SHP77 treated with DMSO at 0.1 percent for 48 hours (cell line): ENCODE measurements at regions not wholly inside any gene's neighbourhood (a gene's known extent, or its start where the extent isn't known, plus 50 kb on each side); places are given as distances from the start of the nearest gene placed in this dataset.
A peak's percentile ranks its signal among the peaks of the same experiment; 100 is the strongest.
"Not testable (repeated sequence)": the region's sequence is repeated elsewhere in the genome, so short reads cannot be mapped to it uniquely, and the experiment has no call there.

ENCODE experiments used
- DNase-seq: peaks from one replicate; lab custom pipeline; 2025; lab: John Stamatoyannopoulos, UW

- DNase-seq, result no peak
Measured at GRCh38 chr9:22650145-22650544, 203.5 kb downstream of the DMRTA1 start.

DNA sequence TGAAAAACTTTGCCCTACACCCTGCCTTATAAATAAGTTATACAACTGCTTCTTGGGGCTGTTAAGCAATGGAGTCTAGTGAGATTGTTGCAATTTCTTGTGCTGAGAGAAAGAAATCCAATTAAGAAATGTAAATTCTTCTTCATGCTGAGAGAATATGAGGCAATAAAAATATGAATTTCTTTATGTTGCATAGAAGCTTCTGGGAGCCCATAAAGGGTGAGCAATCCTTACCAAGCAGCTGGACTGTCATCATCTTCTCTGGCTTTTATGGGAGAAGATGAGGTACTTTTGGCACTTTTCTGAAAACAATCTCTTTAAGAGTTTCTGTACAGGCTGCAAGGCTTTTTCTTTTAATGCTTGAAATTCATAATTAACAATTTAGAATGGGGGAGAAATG is 204.3 kb downstream of the DMRTA1 start:
- no peak for DNase-seq

DNA sequence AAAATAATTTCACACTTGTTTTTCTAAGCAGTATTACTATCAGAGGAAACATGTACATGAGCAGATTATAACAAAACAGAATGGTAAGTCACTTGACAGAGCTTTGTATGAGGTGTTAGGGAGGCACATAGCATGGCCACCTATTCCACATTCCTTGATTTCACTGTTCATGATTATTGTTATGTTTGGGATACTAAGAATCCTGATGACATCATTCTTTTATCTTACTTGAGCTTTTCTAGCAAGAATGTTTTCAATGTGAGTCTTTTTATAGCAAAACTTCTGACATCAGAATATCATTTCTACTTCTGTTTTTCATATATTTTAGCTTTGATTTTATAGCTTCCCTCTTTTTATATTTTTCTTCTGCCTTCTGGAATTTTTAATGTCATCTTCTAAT is 208.2 kb downstream of the DMRTA1 start:
- no peak for DNase-seq

- no peak for DNase-seq
Measured at GRCh38 chr9:22657713-22658112, 211.1 kb downstream of the DMRTA1 start.

DNA sequence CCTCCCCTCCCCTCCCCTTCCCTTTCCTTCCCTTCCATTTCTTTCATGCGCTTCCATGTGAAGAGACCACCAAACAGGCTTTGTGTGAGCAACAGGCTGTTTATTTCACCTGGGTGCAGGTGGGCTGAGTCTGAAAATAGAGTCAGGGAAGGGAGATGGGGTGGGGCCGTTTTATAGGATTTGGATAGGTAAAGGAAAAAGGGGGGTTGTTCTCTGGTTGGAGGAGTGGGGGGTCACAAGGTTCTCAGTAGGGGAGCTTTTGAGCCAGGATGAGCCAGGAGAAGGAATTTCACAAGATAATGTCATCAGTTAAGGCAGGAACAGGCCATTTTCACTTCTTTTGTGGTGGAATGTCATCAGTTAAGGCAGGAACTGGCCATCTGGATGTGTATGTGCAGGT is 211.9 kb downstream of the DMRTA1 start:
- not testable (repeated sequence) for DNase-seq

DNA sequence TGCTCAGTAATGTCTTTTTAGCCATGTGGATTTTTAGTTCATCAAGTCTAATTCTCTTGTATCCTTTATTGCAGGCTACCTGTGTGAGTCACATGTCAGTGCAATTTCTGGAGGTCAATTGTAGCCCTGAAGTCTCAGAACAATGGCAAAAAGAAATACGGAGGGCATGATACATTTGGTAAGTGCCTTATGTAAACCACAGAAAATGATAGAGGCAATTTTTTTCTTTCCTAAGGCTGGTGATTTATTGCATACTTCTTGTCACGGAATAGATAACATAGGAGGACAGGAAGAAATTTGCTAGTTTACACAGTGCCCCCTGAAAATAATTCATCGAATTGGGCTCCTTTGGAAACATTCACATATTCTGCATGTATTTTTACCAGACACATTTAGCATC is 235.9 kb downstream of the DMRTA1 start:
- DNase-seq, result no peak

- DNase-seq, result peak; percentile 34
Measured at GRCh38 chr9:22682961-22683699, 236.5 kb downstream of the DMRTA1 start.

DNA sequence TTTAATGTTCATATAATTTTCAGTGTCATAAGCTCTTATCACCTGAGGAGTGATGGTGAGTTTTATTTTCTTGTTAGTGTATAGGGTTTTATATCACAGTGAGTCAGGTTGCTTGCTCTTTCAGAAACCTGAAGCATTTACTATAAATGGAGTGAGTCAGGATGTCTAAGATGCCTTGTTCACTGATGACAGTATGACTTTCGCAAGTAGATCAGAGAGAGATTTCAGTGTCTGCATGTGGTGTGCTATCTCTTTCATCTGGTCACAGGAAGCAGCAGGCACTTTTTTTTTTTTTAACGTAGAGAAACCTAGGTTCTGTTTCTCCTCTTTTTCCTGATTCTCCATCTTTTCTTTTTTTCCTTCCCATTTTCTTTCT is 237.1 kb downstream of the DMRTA1 start:
- DNase-seq, result no peak

DNA sequence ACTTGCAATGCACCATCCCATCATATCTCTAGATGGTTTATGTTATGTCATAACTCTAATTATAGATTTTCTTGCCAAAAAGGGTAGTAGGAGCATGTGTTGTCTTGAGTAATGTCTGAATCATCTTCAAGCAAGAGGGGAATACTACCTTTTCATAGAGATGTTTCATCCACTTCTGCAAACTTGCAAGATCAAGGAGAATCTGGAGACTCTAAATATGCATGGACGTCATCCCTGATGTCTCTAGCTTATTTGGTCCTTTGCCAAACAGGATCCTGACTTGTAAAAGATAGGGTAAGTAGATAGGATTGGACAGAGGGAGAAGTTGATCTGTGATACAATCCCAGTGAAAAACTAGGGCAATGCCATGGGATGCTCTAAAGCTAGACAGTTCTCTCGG is 246.5 kb downstream of the DMRTA1 start:
- no peak for DNase-seq

DNA sequence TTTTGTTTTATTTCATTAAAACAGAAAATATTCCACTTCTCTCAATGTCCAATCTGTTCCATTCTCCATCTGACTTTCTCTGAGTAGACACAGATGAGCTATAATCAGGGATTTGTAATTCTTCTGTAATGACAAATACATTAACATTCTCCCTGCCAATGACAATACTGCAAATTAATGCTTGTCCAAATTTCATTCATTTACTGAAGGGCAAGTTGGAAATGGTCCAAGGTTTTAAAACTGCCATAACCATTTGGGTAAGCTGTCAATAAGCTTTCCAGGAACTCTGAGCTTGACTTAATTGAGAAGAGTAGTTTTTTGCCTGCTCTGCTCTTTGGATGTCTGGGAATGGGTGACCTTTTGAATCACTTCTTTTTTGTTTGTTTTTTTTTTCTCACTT is 253.5 kb downstream of the DMRTA1 start:
- no peak for DNase-seq

DNA sequence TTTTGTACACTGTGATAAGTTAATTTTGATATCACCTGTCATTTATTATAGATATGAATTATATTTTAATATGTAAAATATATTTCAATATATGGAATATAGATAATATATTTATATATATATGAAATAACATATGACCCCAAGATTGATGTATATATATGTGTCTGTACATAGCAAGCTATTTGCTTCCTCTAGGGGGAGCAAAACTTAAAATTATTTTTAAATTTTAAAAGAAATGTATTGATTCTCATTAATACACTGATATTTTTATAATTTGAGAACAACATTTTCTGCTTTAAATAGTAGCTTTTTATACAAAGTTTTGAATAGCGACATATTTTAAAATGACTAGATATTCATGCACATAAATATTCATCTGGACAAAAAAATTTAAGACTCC is 272.0 kb downstream of the DMRTA1 start:
- no peak for DNase-seq

GRCh38 chr9:22722492-22722891 is 275.9 kb downstream of the DMRTA1 start:
- no peak for DNase-seq

GRCh38 chr9:22731786-22732185 is 285.2 kb downstream of the DMRTA1 start:
- no peak for DNase-seq

DNA sequence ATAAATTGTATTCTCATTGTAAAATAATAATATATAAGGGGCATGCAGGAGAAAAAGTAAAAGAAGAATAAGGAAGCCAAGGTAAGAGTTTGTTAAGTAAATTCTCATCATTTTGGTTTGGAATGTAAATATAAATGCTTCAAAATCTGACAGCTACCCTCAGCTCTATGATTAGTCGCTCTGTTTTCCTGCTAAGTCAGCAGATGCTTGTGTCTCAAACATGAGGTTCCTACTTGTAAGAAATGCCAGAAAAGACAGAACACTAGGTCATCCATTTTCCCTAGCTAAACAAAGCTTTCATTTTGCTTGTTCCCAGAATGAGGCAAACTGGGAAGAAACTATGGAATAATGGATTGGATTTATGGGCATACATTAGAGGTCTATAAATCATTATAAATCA is 293.1 kb downstream of the DMRTA1 start:
- DNase-seq, result no peak

DNA sequence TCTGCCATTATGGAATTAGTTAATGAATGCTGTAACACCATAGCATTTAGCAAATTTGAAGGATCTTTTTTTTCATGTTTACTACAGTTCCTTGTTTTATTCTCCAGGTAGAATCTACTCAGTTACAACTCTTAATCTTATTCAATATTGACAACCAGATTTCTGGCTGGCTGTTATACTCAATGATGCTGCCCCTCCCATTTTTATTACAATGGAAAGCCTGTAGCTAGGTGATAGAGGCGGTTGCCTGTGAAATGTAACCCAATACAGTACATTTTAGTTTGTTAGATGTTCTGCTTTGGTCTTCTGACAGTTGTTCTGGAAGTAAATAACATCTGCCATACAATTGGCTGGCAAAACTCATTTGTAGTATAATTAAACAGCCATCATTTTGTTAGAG is 294.2 kb downstream of the DMRTA1 start:
- DNase-seq, result no peak

DNA sequence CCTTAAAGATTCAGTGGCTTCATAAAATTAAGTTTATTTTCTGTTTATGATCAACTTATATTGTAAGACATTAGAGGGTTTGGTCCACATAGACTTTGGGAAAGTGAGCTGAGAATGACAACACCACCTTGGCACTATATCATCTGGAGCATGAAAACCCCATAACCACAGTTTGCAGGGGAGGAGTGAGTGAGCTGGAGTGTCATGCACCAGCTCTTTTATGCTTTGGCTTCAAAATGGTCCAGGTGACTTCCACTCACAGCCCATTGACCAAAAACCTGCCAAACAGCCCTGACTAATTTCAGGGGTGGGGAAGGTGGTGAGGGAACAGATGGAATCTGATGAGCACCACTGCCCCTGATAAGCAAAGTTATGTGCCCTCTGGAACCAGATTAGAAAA is 295.8 kb downstream of the DMRTA1 start:
- no peak for DNase-seq

DNA sequence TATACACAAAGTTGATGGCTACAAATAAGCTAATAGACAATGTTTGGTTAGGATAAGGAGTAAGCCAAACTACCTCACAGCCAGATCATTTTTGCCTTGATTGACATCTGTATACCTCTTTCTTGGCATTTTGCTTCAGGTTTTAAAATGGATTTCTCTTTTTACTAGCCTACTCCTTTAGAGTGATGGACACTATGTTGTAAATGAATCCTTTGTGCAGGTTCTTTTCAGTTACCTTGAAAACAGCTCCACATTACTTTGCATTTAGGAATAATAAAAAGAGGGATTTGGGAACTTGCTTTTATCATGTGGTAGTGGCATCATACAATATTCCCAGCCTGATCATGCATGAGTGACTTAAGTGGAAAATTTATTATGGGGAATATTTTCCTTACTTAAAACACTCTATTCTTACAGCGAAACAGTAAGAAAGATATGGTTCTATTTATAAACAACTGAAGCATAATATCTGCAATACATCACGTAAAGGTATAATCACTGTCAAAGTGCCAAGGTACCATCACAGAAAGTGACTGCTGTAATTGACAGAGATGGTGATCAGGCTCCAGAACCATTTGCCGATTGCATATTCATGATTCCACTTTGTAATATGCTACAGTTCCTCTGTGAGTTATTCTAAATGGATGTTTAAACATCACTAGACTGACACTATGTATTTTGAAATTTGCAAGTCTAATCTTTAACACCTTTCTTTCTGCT is 327.0 kb downstream of the DMRTA1 start:
- DNase-seq, result no peak

DNA sequence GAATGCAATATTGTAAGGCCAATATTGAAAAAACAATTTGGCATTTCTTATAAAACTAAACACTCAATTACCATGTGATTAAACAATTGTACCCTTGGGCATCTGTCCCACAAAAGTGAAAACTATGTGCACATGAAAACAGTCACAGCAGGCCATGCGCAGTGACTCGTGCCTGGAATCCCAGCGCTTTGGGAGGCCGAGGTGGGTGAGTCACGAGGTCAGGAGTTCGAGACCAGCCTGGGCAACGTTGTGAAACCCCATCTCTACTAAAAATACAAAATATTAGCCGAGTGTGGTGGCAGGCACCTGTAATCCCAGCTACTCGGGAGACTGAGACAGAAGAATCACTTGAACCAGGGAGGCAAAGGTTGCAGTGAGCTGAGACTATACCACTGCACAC is 343.7 kb downstream of the DMRTA1 start:
- DNase-seq, result no peak

GRCh38 chr9:22808876-22809275 is 362.3 kb downstream of the DMRTA1 start:
- no peak for DNase-seq

DNA sequence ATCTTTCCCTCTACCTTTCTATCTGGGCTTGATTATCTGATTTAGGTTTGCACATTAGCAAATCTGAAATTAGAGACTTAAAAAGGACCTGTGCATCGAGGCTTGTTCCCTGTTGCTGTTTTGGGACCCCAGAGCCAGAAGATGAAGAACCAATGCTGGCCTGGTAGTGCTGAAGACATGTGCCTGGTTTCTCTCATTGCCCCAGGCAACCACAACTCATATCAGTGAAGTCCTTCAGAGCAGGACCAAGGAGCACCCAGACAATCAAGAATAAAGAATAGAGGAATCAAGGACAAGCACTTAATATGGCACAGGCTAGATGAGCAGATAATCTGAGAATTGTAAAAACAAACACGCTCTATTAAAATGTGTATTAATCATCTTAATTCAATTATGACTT is 362.7 kb downstream of the DMRTA1 start:
- no peak for DNase-seq

GRCh38 chr9:22813529-22813928 is 366.9 kb downstream of the DMRTA1 start:
- DNase-seq, result no peak

GRCh38 chr9:22815246-22815645 is 368.6 kb downstream of the DMRTA1 start:
- DNase-seq, result no peak

- no peak for DNase-seq
Measured at GRCh38 chr9:22817181-22817580, 370.6 kb downstream of the DMRTA1 start.

DNA sequence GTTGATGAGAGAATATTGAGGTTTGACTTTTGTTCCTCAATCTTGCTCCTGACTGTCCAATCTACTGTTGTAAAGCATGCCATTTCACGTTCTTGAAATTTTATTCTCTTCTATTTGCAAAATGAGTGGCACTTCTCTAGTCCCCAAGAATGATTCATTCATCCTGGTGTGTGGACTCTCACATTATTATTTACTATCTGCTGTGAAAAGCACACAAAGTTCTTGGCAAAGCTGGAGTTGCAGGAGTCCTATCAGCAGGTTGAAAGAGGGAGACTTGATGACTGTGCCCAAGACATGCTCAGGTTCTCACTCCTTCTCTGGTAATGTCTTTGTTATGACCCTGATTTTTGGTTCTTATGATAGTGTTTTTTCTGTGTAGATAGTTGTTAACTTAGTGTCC is 382.6 kb downstream of the DMRTA1 start:
- DNase-seq, result no peak
